H1 (cell line): ENCODE measurements at regions not wholly inside any gene's neighbourhood (a gene's known extent, or its start where the extent isn't known, plus 50 kb on each side); places are given as distances from the start of the nearest gene placed in this dataset.

Source experiments
- CTCF ChIA-PET: fragments of 300-600 bp; sonication (Branson Sonifier 250); formaldehyde crosslinking; loops from one replicate; lab custom pipeline; 2021; ENCODE audit not compliant: partially characterized antibody; lab: Charles Lee
- POLR2A ChIA-PET: fragments of 300-600 bp; sonication (Branson Sonifier 250); formaldehyde crosslinking; loops from one replicate; lab custom pipeline; 2021; ENCODE audit warnings: inconsistent platforms; ENCODE audit not compliant: partially characterized antibody; lab: Charles Lee
- DNase-seq, 2 experiments: peaks; one replicate each; pipeline versions ENCODE4 v3.0.0 to v3.0.0-alpha.2; 2010 to 2022; ENCODE audit warnings: low spot score in 2 of 2, low read depth in 1 of 2, mixed read lengths in 1 of 2
- FAIRE-seq: peaks from 2 replicates; lab custom pipeline; 2011; peaks lifted over from hg19 to GRCh38; lab: Jason Lieb, UNC
- H2AFZ ChIP-seq: 2 replicates; pipeline ENCODE4 v1.8.1; 2012; ENCODE audit warnings: low read length, inconsistent platforms
- H2AK5ac ChIP-seq: 2 replicates; pipeline ENCODE4 v1.6.1; 2013; ENCODE audit warnings: low read depth, low read length
- H2BK120ac ChIP-seq: replicated peaks from 2 replicates; pipeline ENCODE3; 2013; ENCODE audit warnings: low read depth, low read length, inconsistent platforms
- H2BK12ac ChIP-seq: 2 replicates; pipeline ENCODE4 v1.6.1; 2013; ENCODE audit warnings: low read depth, low read length
- H2BK15ac ChIP-seq: 2 replicates; pipeline ENCODE4 v1.6.1; 2013; ENCODE audit warnings: low read length
- H2BK20ac ChIP-seq: 2 replicates; pipeline ENCODE4 v1.6.1; 2013; ENCODE audit warnings: low read length
- H2BK5ac ChIP-seq: 2 replicates; pipeline ENCODE4 v1.6.1; 2013; ENCODE audit warnings: low read depth, low read length
- H3K14ac ChIP-seq: 2 replicates; pipeline ENCODE4 v1.6.1; 2013; ENCODE audit warnings: inconsistent platforms; ENCODE audit not compliant: insufficient read length
- H3K18ac ChIP-seq: 2 replicates; pipeline ENCODE4 v1.6.1; 2013; ENCODE audit warnings: low read length; ENCODE audit errors: extremely low read depth
- H3K23ac ChIP-seq: 2 replicates; pipeline ENCODE4 v1.6.1; 2013; ENCODE audit warnings: inconsistent platforms; ENCODE audit not compliant: insufficient read length
- H3K23me2 ChIP-seq: 2 replicates; pipeline ENCODE4 v1.6.1; 2013; ENCODE audit warnings: low read depth, low read length
- H3K27ac ChIP-seq: 2 replicates; pipeline ENCODE4 v1.6.1; 2011; ENCODE audit warnings: low read depth, low read length, inconsistent platforms
- H3K27me3 ChIP-seq, 4 experiments: replicated peaks in 1 of 4; 1 replicate in 1 of 4; 2 replicates in 3 of 4; pipeline versions ENCODE4 v1.6.1 to v1.8.1; 2011 to 2013; ENCODE audit warnings: low read length in 3 of 4, mild to moderate bottlenecking in 3 of 4, inconsistent platforms in 2 of 4, mixed read lengths in 2 of 4, moderate library complexity in 1 of 4; ENCODE audit not compliant: control insufficient read depth in 3 of 4, insufficient read depth in 3 of 4; ENCODE audit errors: extremely low read depth in 1 of 4
- H3K36me3 ChIP-seq, 4 experiments: 2 replicates each; pipeline versions ENCODE4 v1.6.1 to v1.8.1; 2011 to 2013; ENCODE audit warnings: mild to moderate bottlenecking in 4 of 4, low read length in 3 of 4, moderate library complexity in 2 of 4, control low read depth in 1 of 4, inconsistent platforms in 1 of 4; ENCODE audit not compliant: insufficient read depth in 4 of 4, control insufficient read depth in 2 of 4
- H3K4ac ChIP-seq: replicated peaks from 2 replicates; pipeline ENCODE3; 2013; ENCODE audit warnings: low read length, low read depth, mixed read lengths, inconsistent platforms; ENCODE audit not compliant: insufficient read length
- H3K4me1 ChIP-seq, 4 experiments: replicated peaks in 1 of 4; 1 replicate in 1 of 4; 2 replicates in 3 of 4; pipeline versions ENCODE4 v1.6.1 to v1.8.1; 2011 to 2013; ENCODE audit warnings: low read length in 3 of 4, inconsistent platforms in 2 of 4, mixed read lengths in 1 of 4; ENCODE audit not compliant: insufficient read depth in 4 of 4, control insufficient read depth in 3 of 4
- H3K4me2 ChIP-seq, 2 experiments: 2 replicates each; pipeline versions ENCODE4 v1.6.1 to v1.8.1; 2011 to 2013; ENCODE audit warnings: low read depth in 2 of 2, low read length in 2 of 2, control low read depth in 1 of 2, inconsistent platforms in 1 of 2, mild to moderate bottlenecking in 1 of 2; ENCODE audit not compliant: insufficient read depth in 1 of 2
- H3K4me3 ChIP-seq, 4 experiments: fragments of 200-600, 300-600 bp in 1 of 4; sonication (generic), shearing (Covaris generic), sonication (Bioruptor Twin) in 1 of 4; 2 replicates each; pipeline versions ENCODE4 v1.5.1 to v1.8.1; 2011 to 2016; ENCODE audit warnings: low read length in 4 of 4, low read depth in 3 of 4, control low read depth in 2 of 4, inconsistent platforms in 2 of 4, mild to moderate bottlenecking in 2 of 4, mixed read lengths in 1 of 4, moderate library complexity in 1 of 4; ENCODE audit not compliant: insufficient read depth in 2 of 4; ENCODE audit errors: extremely low read depth in 1 of 4
- H3K56ac ChIP-seq: replicated peaks from 2 replicates; pipeline ENCODE3; 2013; ENCODE audit warnings: low read depth, mild to moderate bottlenecking, mixed read lengths, low read length, inconsistent platforms; ENCODE audit not compliant: insufficient read length
- H3K79me1 ChIP-seq: 2 replicates; pipeline ENCODE4 v1.6.1; 2013; ENCODE audit warnings: low read depth, low read length, control low read depth
- H3K79me2 ChIP-seq, 2 experiments: 2 replicates each; pipeline versions ENCODE4 v1.6.1 to v1.8.1; 2012 to 2013; ENCODE audit warnings: low read length in 2 of 2, mild to moderate bottlenecking in 2 of 2, inconsistent platforms in 1 of 2; ENCODE audit not compliant: insufficient read depth in 2 of 2, control insufficient read depth in 1 of 2
- H3K9ac ChIP-seq, 4 experiments: replicated peaks in 1 of 4; 1 replicate in 1 of 4; 2 replicates in 3 of 4; pipeline versions ENCODE4 v1.6.1 to v1.8.1; 2011 to 2013; ENCODE audit warnings: low read depth in 3 of 4, low read length in 3 of 4, control low read depth in 2 of 4, mild to moderate bottlenecking in 2 of 4, moderate library complexity in 2 of 4, inconsistent platforms in 1 of 4; ENCODE audit errors: extremely low read depth in 1 of 4
- H3K9me3 ChIP-seq, 2 experiments: 2 replicates each; pipeline versions ENCODE4 v1.6.1 to v1.8.1; 2012 to 2013; ENCODE audit warnings: mild to moderate bottlenecking in 2 of 2, moderate library complexity in 2 of 2, control low read depth in 1 of 2, inconsistent platforms in 1 of 2, low read depth in 1 of 2, low read length in 1 of 2, mixed read lengths in 1 of 2; ENCODE audit not compliant: insufficient read depth in 2 of 2
- H4K20me1 ChIP-seq, 2 experiments: replicated peaks in 1 of 2; 2 replicates each; pipeline versions ENCODE3 to v1.8.1; 2011 to 2013; ENCODE audit warnings: inconsistent platforms in 2 of 2, low read length in 2 of 2, mild to moderate bottlenecking in 1 of 2; ENCODE audit not compliant: insufficient read depth in 2 of 2, control insufficient read depth in 1 of 2
- H4K5ac ChIP-seq: 2 replicates; pipeline ENCODE4 v1.6.1; 2013; ENCODE audit warnings: low read length, low read depth, mixed read lengths, inconsistent platforms; ENCODE audit not compliant: insufficient read length
- H4K8ac ChIP-seq: 2 replicates; pipeline ENCODE4 v1.8.0; 2013; ENCODE audit warnings: mild to moderate bottlenecking, moderate library complexity, low read length, inconsistent platforms; ENCODE audit not compliant: insufficient read depth; ENCODE audit errors: extremely low read depth
- H4K91ac ChIP-seq: replicated peaks from 2 replicates; pipeline ENCODE3; 2013; ENCODE audit warnings: low read length, mixed read lengths, inconsistent platforms; ENCODE audit not compliant: insufficient read length
- BACH1 ChIP-seq: IDR thresholded peaks from 2 replicates; pipeline ENCODE4 v1.6.1; 2012; ENCODE audit warnings: low read length, improper control_type of control experiment
- CBX8 ChIP-seq: fragments of 300-800, 300-1000 bp; sonication (generic); IDR thresholded peaks from 2 replicates; pipeline ENCODE4 v1.7.1; 2016; ENCODE audit warnings: low read depth, low read length, borderline replicate concordance
- EP300 ChIP-seq, 2 experiments: IDR thresholded peaks; 1 replicate in 1 of 2; 2 replicates in 1 of 2; pipeline ENCODE4 v1.6.1; 2011 to 2012; ENCODE audit warnings: low read depth in 2 of 2, low read length in 2 of 2, mild to moderate bottlenecking in 2 of 2, borderline replicate concordance in 1 of 2, inconsistent platforms in 1 of 2, moderate library complexity in 1 of 2
- EZH2 ChIP-seq: fragments of 200-600 bp; sonication (generic); IDR thresholded peaks from 2 replicates; pipeline ENCODE4 v1.7.1; 2012; ENCODE audit warnings: low read depth, mild to moderate bottlenecking, moderate library complexity, low read length, inconsistent platforms; ENCODE audit not compliant: severe bottlenecking
- GABPA ChIP-seq: IDR thresholded peaks from 2 replicates; pipeline ENCODE4 v1.6.1; 2011; ENCODE audit warnings: mild to moderate bottlenecking, low read length, moderate library complexity, borderline replicate concordance; ENCODE audit not compliant: insufficient read depth
- MAX ChIP-seq: IDR thresholded peaks from 2 replicates; pipeline ENCODE4 v1.6.1; 2012; ENCODE audit warnings: inconsistent platforms
- SP4 ChIP-seq: IDR thresholded peaks from 2 replicates; pipeline ENCODE4 v1.6.1; 2012; ENCODE audit warnings: low read length, inconsistent platforms
- SRF ChIP-seq: IDR thresholded peaks from 2 replicates; pipeline ENCODE4 v1.6.1; 2011; ENCODE audit warnings: mild to moderate bottlenecking, low read depth, low read length, moderate library complexity
- TEAD4 ChIP-seq: IDR thresholded peaks from 2 replicates; pipeline ENCODE4 v1.6.1; 2012; ENCODE audit warnings: low read depth, low read length, inconsistent platforms, mixed read lengths
- WGBS, 2 experiments: shearing (Covaris generic) in 1 of 2; methylation state at CpG; one replicate each; pipeline versions ENCODE4 v1.1.6 to v1.1.7; 2013 to 2015; ENCODE audit warnings: low lambda C conversion rate in 2 of 2, mixed read lengths in 2 of 2, inconsistent platforms in 1 of 2, low coverage in 1 of 2, missing lambda C conversion rate in 1 of 2; ENCODE audit not compliant: insufficient replicate concordance in 2 of 2, insufficient coverage in 1 of 2, insufficient read length in 1 of 2; ENCODE audit errors: extremely low coverage in 1 of 2, missing lambda C conversion rate in 1 of 2; 5-methylcytosine and 5-hydroxymethylcytosine counted together

GRCh38 chr1:147414505-147415163, 126.7 kb upstream of the BCL9 start:
- Histone ChIP-seq H3K14ac (no peak overlapping the region), H3K56ac (no peak overlapping the region), H2BK5ac (no peak overlapping the region), H4K20me1 (no peaks in the 10 kb centered on the region), H3K9me3 (peaks cover 3 to 4% of the 10 kb centered on the region in 2 experiments; a peak in 2 of 4 replicates), H2BK120ac (no peak overlapping the region), H3K4ac (no peak overlapping the region), H3K4me2 (no peak overlapping the region), H2AK5ac (no peak overlapping the region), H2BK12ac (no peak overlapping the region), H3K4me1 (no peaks in the 10 kb centered on the region), H2BK15ac (no peak overlapping the region), H3K79me1 (no peaks in the 10 kb centered on the region), H3K36me3 (no peaks in the 10 kb centered on the region), H4K91ac (no peak overlapping the region), H3K23ac (no peak overlapping the region), H3K9ac (no peak overlapping the region), H3K79me2 (no peaks in the 10 kb centered on the region), H3K18ac (no peak overlapping the region), H3K4me3 (no peak overlapping the region), H3K27me3 (no peaks in the 10 kb centered on the region), H3K23me2 (no peaks in the 10 kb centered on the region), H2AFZ (no peak overlapping the region)
- 79% methylated on average over 3 of the region's 3 CpGs; no CpG with 5 or more reads in 1 of the 2 experiments for WGBS, 2 experiments
- ChIA-PET POLR2A (no interaction called here), CTCF (interaction anchor here (0.6 kb wide), 1 partner anchor 119 kb away, joined by 3 read pairs; no protein-coding TSS in a partner anchor)
- TF ChIP-seq TEAD4 (no peak), SRF (no peak), EP300 (IDR thresholded peaks at IDR 0.05; ENCODE audit: borderline replicate concordance in 1 of 2, low read depth in 2 of 2, low read length in 2 of 2) (no peak), EZH2 (no peak), SP4 (no peak), BACH1 (no peak), GABPA (no peak), MAX (no peak), CBX8 (no peak)
- TF ChIP-seq, all 59 proteins: peak for 0
- Histone ChIP-seq H4K8ac (no peak overlapping the region), H2BK20ac (no peak overlapping the region), H3K27ac (no peak overlapping the region), H4K5ac (no peak overlapping the region)
- DNase-seq (no peak), FAIRE-seq (no peak)
